ENCODE measurements at regions not wholly inside any gene's neighbourhood (a gene's known extent, or its start where the extent isn't known, plus 50 kb on each side); places are given as distances from the start of the nearest gene placed in this dataset.

DNA sequence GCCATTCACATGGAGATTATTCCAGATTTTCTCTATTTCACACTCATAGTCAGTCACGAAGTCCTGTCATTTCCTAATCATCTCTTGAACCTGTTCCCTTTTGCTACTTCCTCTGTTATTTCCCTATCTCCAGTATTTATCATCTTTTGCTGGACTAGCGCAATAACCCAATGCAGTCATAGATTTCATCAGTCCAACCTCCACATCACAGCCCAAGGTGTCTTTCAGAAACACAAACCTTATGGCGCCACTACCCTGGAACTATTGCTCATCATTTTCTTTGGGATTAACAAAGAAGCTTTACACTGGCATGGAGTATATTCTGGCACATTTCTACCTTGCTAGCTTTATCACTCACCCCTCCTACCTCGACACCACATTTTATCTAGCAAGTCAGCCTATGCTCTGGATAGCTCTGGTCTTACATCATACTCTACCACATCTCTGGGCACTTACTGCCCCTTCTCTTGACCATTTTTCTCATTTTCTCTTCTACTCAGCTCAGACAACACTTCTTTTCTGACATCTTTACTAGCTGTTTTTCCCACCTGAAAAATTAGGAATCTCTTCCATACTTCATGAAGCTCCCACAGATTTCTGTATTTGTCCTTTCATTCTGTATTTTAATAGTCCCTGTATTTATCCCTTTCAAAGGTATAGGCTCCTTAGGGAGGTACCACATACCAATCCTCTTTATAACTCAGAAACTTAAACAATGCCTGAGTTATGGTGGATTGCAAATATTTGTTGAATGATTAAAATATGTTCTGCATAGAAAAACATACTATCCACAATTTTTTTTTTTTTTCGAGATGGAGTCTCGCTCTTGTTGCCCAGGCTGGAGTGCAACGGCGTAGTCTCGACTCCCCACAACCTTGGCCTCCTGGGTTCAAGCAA is 534.7 kb downstream of the KLF12 start:
- TF ChIP-seq, protein P1, sequence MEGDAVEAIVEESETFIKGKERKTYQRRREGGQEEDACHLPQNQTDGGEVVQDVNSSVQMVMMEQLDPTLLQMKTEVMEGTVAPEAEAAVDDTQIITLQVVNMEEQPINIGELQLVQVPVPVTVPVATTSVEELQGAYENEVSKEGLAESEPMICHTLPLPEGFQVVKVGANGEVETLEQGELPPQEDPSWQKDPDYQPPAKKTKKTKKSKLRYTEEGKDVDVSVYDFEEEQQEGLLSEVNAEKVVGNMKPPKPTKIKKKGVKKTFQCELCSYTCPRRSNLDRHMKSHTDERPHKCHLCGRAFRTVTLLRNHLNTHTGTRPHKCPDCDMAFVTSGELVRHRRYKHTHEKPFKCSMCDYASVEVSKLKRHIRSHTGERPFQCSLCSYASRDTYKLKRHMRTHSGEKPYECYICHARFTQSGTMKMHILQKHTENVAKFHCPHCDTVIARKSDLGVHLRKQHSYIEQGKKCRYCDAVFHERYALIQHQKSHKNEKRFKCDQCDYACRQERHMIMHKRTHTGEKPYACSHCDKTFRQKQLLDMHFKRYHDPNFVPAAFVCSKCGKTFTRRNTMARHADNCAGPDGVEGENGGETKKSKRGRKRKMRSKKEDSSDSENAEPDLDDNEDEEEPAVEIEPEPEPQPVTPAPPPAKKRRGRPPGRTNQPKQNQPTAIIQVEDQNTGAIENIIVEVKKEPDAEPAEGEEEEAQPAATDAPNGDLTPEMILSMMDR (IDR thresholded peaks at IDR 0.05), result no peak
- Histone ChIP-seq H3K27me3 (no peaks in the 10 kb centered on the region), H3K4me3 (no peak overlapping the region), H3K9me3 (no peaks in the 10 kb centered on the region), H3K27ac (no peak overlapping the region), H3K36me3 (no peaks in the 10 kb centered on the region), H3K4me1 (no peaks in the 10 kb centered on the region)
- intact Hi-C loops (cut with DNase I), result no loop called here
- DNase-seq (ENCODE audit: low spot score in 2 of 2), result no peak

DNA sequence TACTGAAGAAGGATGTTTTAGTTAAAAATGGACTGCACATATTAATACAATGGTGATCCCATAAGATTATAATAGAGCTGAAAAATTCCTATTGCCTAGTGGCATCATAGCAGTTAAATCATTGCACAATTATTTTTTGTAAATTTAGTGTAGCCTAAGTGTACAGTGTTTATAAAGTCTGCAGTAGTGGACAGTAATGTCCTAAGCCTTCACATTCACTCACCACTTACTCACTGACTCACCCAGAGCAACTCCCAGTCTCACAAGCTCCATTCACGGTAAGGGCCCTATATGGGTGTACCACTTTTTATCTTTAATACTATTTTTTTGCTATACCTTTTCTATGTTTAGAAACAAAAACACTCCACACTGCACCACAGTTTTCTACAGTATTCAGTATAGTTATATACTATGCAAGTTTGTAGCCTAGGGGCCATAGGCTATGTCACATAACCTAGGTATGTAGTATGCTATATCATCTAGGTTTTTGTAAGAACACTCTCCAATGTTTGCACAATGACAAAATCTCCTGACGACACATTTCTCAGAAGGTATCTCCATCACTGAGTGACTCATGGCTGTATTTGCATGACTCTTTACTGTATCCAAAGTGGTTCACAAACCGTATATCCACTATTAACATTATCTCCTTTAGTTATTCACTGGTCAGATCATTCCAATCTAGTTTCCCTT is 536.0 kb downstream of the KLF12 start:
- intact Hi-C loops (cut with DNase I), result no loop called here
- H3K9me3 ChIP-seq, result no peaks in the 10 kb centered on the region

DNA sequence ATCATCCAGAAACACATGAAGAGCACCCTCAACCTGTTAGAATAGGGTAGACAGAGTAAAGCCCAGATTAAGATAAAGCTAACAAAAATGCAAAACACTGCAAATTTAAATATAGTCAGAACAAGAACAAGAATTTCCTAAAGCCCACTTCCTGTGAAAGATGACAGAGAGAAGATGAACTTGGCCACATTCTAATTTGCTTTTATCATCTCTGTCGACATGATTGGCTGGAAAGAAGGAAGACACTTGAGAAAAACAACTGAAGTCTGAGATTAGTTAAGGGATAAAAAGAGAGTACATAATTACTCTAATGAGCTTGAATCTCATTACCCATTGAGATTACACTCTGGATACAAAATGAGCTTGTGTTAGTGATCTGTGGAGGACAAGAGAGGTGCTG is 537.6 kb downstream of the KLF5 start:
- H3K9me3 ChIP-seq, result no peaks in the 10 kb centered on the region
- no peak overlapping the region for H3K4me3 ChIP-seq
- H3K36me3 ChIP-seq, result no peaks in the 10 kb centered on the region
- intact Hi-C loops (cut with DNase I), result no loop called here
- TF ChIP-seq, protein P1 (IDR thresholded peaks at IDR 0.05), result no peak
- no peak for DNase-seq (ENCODE audit: low spot score in 2 of 2)
- H3K27ac ChIP-seq, result no peak overlapping the region
- H3K4me1 ChIP-seq, result no peaks in the 10 kb centered on the region
- no peaks in the 10 kb centered on the region for H3K27me3 ChIP-seq

More for the DNA sequence above, 536.0 kb downstream of the KLF12 start:
- DNase-seq (ENCODE audit: low spot score in 2 of 2), result no peak
- H3K4me3 ChIP-seq, result no peak overlapping the region
- H3K27me3 ChIP-seq, result no peaks in the 10 kb centered on the region
- TF ChIP-seq, protein P1 (IDR thresholded peaks at IDR 0.05), result no peak
- no peaks in the 10 kb centered on the region for H3K36me3 ChIP-seq
- H3K4me1 ChIP-seq, result no peaks in the 10 kb centered on the region
- no peak overlapping the region for H3K27ac ChIP-seq

DNA sequence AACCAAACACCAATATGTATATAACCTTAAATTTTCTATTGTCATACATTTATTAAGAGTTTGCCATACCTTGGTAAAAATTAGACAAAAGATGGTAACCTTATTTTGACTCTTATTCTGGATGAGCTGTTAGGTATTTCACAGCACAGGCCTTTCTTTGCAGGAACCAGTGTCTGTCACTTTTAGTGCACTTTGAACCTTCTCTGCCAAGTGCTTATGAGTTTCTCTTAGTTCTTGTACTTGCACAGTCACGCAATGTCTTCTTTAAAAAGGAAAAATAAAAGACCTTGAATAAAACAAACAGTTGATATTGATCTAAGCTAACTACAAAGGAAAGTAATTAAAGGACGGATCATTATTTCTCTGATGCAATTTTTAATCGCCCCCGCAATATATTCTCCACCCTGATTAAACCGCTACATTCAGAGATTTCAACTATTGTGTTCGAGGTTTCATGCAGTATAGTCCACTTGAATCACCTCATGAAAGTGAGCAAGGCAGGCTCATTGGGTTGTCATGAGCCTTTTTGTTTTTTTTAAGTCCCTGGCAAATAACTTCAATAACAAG is 534.5 kb downstream of the KLF5 start:
- no peaks in the 10 kb centered on the region for H3K4me1 ChIP-seq
- no peak for DNase-seq (ENCODE audit: low spot score in 2 of 2)
- TF ChIP-seq, protein P1 (IDR thresholded peaks at IDR 0.05), result no peak
- H3K27ac ChIP-seq, result no peak overlapping the region
- H3K9me3 ChIP-seq, result no peaks in the 10 kb centered on the region
- no peaks in the 10 kb centered on the region for H3K27me3 ChIP-seq
- H3K36me3 ChIP-seq, result no peaks in the 10 kb centered on the region
- no peak overlapping the region for H3K4me3 ChIP-seq
- intact Hi-C loops (cut with DNase I), result no loop called here

DNA sequence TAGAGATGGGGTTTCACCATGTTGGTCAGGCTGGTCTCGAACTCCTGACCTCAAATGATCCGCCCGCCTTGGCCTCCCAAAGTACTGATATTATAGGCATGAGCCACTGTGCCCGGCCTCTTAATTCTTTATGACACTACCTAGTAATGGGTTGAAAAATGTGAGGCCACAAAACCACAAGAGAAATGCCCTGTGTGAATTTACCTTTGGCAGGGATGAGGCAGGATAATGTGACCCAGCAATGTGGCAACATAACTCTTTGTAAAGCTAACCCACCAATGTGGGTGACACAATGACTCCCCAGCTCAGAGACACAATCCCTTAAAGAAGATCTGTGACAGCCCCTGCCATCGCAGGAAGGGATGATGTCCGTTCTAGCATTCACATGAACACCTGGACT is 533.1 kb downstream of the KLF5 start:
- H3K9me3 ChIP-seq, result no peaks in the 10 kb centered on the region
- intact Hi-C loops (cut with DNase I), result no loop called here
- no peaks in the 10 kb centered on the region for H3K27me3 ChIP-seq
- H3K27ac ChIP-seq, result no peak overlapping the region
- H3K4me3 ChIP-seq, result no peak overlapping the region
- H3K4me1 ChIP-seq, result no peaks in the 10 kb centered on the region
- TF ChIP-seq, protein P1 (IDR thresholded peaks at IDR 0.05), result no peak
- H3K36me3 ChIP-seq, result no peaks in the 10 kb centered on the region
- DNase-seq (ENCODE audit: low spot score in 2 of 2), result no peak
